Neural crest cell (in vitro differentiated cells): ENCODE measurements at regions not wholly inside any gene's neighbourhood (a gene's known extent, or its start where the extent isn't known, plus 50 kb on each side); places are given as distances from the start of the nearest gene placed in this dataset.

Experiments used
- DNase-seq: peaks from one replicate; pipeline ENCODE4 v3.0.0; 2021; ENCODE audit warnings: low read depth, mixed read lengths, low spot score
- H3K27ac Mint-ChIP-seq: one replicate; pipeline ENCODE4 v1.8.0; 2021; ENCODE audit warnings: mild to moderate bottlenecking, mixed read lengths; ENCODE audit not compliant: unreplicated experiment
- H3K27me3 Mint-ChIP-seq: 2 replicates; pipeline ENCODE4 v1.8.0; 2021; ENCODE audit warnings: low read depth, mild to moderate bottlenecking, mixed read lengths
- H3K36me3 Mint-ChIP-seq: 2 replicates; pipeline ENCODE4 v1.8.0; 2021; ENCODE audit warnings: low read depth, mild to moderate bottlenecking, mixed read lengths
- H3K4me1 Mint-ChIP-seq: 2 replicates; pipeline ENCODE4 v1.8.0; 2021; ENCODE audit warnings: mixed read lengths
- H3K4me3 Mint-ChIP-seq: one replicate; pipeline ENCODE4 v1.8.0; 2021; ENCODE audit warnings: mild to moderate bottlenecking, mixed read lengths
- H3K9me3 Mint-ChIP-seq: 2 replicates; pipeline ENCODE4 v1.8.0; 2021; ENCODE audit warnings: mixed read lengths
- TF ChIP-seq, protein P1 (sequence below): fragments of 200-600 bp; sonication (generic); conservative IDR thresholded peaks from 2 replicates; pipeline ENCODE4 v1.5.0; 2021; ENCODE audit warnings: antibody characterized with exemption, mild to moderate bottlenecking

DNA sequence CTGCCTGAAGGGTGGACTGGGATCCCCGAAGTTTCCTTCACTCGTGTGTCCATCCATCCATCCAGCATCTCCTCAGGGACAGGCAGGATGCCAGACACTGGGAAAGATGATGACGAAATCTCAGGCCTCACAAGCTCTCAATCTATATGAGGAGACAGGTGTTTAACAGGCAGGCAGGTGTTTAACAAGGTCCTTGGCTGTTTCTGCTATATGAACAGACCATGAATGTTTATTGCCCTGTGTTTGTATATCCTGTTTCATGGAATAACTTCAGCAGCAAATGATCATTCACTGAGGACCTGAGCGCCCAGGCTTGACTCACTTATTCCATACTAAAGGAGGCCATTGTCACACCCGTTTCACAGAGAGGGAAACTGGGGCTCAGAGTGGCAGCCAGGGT, 685.8 kb upstream of the HS6ST1 start:
- Mint-ChIP-seq H3K4me1 (no peaks in the 10 kb centered on the region), H3K27me3 (no peaks in the 10 kb centered on the region), H3K36me3 (no peaks in the 10 kb centered on the region), H3K4me3 (no peak overlapping the region), H3K27ac (no peak overlapping the region), H3K9me3 (peaks cover 8% of the 10 kb centered on the region)
- TF ChIP-seq, protein P1, sequence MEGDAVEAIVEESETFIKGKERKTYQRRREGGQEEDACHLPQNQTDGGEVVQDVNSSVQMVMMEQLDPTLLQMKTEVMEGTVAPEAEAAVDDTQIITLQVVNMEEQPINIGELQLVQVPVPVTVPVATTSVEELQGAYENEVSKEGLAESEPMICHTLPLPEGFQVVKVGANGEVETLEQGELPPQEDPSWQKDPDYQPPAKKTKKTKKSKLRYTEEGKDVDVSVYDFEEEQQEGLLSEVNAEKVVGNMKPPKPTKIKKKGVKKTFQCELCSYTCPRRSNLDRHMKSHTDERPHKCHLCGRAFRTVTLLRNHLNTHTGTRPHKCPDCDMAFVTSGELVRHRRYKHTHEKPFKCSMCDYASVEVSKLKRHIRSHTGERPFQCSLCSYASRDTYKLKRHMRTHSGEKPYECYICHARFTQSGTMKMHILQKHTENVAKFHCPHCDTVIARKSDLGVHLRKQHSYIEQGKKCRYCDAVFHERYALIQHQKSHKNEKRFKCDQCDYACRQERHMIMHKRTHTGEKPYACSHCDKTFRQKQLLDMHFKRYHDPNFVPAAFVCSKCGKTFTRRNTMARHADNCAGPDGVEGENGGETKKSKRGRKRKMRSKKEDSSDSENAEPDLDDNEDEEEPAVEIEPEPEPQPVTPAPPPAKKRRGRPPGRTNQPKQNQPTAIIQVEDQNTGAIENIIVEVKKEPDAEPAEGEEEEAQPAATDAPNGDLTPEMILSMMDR, result no peak
- DNase-seq, result no peak

DNA sequence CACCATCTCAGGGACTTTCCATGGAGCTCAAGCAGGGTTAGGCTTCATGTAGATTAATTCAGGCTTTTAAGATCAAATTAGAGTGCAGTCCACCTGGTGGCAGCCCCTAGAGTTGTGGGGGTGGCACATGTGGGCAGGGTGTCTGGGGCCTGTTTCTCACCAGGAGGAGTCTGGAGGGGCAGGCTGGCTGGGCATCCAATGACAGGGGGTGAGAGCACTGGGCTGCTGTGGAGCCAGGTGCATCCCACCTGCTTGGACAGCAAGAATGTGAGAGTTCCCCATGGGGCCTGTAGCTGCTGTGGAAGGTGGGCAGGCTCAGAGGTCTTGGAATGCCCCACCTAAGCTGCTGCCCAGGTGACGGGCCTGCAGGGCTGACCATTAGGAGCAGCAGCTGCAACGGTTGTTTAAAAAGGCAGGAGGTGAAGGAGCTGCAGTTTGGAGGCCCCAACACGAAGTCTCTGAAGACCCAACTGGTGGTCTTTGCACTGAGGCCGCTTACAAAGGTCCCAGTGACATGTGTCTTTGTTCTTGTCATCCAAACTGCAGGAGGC, 686.3 kb upstream of the HS6ST1 start:
- TF ChIP-seq, protein P1, result no peak
- H3K9me3 Mint-ChIP-seq, result peaks cover 8% of the 10 kb centered on the region
- no peaks in the 10 kb centered on the region for H3K4me1 Mint-ChIP-seq
- H3K27me3 Mint-ChIP-seq, result no peaks in the 10 kb centered on the region
- H3K27ac Mint-ChIP-seq, result no peak overlapping the region
- DNase-seq, result no peak
- no peak overlapping the region for H3K4me3 Mint-ChIP-seq
- H3K36me3 Mint-ChIP-seq, result no peaks in the 10 kb centered on the region

DNA sequence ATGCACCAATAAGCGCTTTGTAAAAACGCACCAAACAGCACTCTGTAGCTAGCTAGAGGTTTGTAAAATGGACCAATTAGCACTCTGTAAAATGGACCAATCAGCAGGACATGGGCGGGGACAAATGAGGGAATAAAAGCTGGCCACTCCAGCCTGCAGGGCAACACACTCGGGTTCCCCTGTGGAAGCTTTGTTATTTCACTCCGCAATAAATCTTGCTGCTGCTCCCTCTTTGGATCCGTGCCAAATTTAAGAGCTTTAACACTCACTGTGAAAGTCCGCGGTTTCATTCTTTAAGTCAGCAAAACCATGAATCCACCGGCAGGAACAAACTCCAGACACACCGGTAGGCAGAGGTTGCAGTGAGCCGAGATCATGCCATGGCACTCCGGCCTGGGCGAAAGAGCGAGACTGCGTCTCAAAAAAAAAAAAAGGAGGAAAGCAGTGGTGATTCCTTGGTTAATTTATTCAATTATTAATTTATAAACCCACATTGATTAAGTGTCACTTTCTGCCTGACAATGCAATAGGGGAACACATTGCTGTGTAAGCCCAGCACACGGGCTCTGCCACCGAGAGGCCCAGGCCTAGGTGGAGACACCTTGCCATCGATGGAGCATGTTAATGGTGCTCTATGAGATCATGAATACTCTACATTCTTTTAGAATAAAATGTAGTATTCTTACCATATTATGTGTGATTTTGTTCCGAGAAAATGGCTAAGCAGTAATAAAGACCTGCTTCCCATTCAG, 687.6 kb upstream of the HS6ST1 start:
- H3K4me3 Mint-ChIP-seq, result no peak overlapping the region
- TF ChIP-seq, protein P1, result no peak
- H3K27me3 Mint-ChIP-seq, result no peaks in the 10 kb centered on the region
- no peaks in the 10 kb centered on the region for H3K4me1 Mint-ChIP-seq
- H3K27ac Mint-ChIP-seq, result no peak overlapping the region
- no peaks in the 10 kb centered on the region for H3K36me3 Mint-ChIP-seq
- no peak for DNase-seq
- peaks cover 3% of the 10 kb centered on the region for H3K9me3 Mint-ChIP-seq

DNA sequence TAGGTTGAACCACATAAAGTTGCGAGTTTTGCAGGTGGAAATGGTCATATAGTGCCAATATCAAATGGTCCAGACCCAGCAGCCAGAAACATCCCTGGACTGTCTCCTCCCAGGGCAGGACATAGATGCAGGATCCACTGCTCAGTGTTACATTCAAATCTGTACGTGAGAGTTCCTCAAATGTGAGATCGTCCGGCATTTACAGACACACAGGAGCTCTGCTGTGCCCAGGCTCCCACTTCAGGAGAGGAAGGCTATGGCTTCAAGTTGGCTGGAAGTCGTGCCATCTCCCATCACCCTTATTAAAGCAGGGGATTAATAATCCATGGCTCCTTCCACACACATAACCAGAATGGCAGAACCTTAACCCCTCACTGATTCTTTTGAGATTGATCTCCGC, 688.2 kb upstream of the HS6ST1 start:
- H3K27ac Mint-ChIP-seq, result no peak overlapping the region

DNA sequence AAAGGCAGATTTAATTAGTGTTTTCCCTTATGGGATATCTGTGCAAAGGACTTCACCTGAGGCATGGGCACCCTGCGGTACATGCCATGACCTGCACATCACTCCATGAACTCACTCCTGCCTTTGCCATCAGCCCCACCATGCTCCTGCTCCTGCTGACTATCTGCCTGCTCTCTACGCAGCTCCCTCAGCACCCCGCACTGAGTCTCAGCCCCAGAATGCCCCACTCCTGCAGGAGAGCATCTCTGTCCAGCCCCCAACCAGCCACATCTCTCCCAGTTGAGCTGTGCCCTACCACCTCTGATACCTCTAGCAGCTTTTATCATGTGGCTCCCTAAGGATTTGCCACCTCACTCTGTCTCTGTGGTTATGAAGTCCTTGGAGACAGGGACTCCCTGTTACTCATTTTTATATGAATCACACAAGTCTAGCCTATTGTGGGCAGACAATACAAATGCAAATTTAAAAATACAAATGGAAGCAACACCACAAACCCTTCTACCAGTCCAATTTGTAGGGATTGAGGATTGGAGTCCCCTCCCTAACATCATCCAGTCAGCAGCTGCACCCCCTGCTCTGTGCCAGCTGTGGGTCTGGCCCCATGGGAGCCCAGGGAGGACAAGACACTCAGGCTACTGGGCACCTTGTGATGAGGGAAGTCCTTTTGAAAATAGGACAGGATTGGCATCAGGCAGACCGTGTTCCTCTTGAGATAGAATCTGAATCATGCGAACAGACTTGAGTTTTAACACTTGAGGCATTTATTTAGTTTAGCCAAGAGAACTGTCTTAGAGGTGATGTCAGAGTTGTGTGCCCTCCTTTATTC, 689.6 kb upstream of the HS6ST1 start:
- no peak overlapping the region for H3K4me3 Mint-ChIP-seq
- no peaks in the 10 kb centered on the region for H3K36me3 Mint-ChIP-seq
- no peak for DNase-seq
- TF ChIP-seq, protein P1, result no peak
- peaks cover 4% of the 10 kb centered on the region for H3K27me3 Mint-ChIP-seq
- no peaks in the 10 kb centered on the region for H3K9me3 Mint-ChIP-seq
- H3K4me1 Mint-ChIP-seq, result no peaks in the 10 kb centered on the region
- H3K27ac Mint-ChIP-seq, result no peak overlapping the region

More for the DNA sequence above, 688.2 kb upstream of the HS6ST1 start:
- no peak for DNase-seq
- Mint-ChIP-seq H3K36me3 (no peaks in the 10 kb centered on the region), H3K4me3 (no peak overlapping the region), H3K4me1 (no peaks in the 10 kb centered on the region), H3K27me3 (peaks cover 2% of the 10 kb centered on the region), H3K9me3 (peaks cover 3% of the 10 kb centered on the region)
- TF ChIP-seq, protein P1, result no peak
